ENCODE measurements at regions not wholly inside any gene's neighbourhood (a gene's known extent, or its start where the extent isn't known, plus 50 kb on each side); places are given as distances from the start of the nearest gene placed in this dataset.

DNA sequence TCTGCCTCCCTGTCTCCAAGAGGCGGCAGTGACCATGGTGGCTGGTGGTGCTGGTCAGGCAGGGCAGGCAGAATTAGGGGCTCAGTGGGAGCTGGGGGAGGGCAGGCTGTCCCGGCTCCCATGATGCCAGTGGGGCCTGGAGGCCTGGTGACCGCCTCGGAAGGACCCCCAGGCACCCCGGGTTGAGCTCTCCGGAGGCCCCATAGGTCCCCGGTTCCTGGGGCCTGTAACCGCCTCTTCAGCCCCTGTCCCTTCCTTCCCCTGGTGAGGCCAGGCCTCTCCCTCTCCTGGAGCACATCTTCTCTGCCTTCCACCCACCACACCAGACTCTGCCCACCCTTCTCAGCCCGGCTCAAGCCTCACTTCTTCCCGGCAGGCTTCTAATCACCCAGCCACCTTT is 117.7 kb upstream of the GSC start:
- no peak for DNase-seq (ENCODE audit: low read depth in 2 of 2)

DNA sequence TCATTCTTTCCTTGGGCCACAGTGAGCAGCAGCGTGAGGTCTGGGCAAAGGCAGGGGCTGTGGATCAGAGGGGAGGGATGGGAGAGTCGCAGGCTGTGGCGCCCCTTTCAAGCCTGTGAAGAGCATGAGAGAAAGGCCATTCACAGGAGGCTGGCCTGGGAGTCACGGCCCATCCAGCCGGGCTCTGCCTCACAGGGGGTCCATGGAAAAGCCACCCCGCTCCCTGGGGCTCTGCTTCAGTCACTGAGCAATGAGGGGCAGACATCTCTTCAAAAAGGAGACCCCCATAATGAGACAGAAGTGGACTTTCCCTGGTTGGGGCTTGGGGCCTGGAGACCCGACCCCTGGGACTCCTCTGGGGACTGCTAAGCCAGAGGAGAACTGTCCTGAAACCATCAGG is 117.0 kb upstream of the GSC start:
- no peak for DNase-seq (ENCODE audit: low read depth in 2 of 2)

DNA sequence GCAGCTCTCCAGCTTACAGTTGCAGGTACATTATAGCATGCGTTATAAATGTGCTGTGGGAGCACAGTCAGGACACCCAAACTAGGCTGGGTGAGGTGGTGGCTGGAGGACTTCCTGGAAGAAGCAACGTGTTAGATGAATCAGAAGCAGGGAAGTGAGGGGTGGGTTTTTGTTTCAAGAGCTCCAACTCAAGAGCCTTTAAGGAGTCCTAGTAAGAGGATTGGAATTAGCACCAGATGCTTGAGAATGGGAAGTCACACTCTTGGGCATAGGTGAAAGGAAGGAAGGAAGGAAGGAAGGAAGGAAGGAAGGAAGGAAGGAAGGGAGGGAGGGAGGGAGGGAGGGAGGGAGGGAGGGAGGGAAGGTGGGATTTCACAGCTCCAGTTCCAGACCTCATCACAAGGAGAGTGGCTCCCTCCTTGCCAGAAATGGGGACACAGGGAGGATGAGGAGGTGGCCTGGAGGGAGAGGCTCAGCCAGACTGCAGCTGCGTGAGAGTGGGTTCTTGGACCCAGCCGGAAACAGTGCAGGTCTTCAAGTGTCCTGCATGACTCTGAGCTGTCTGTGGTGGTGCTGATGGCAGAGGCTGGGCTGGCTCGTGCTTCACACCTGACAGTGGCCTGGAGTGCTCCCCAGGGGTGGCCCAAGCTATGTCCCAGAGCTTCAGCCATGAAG is 115.7 kb upstream of the GSC start:
- no peak for DNase-seq (ENCODE audit: low read depth in 2 of 2)

DNA sequence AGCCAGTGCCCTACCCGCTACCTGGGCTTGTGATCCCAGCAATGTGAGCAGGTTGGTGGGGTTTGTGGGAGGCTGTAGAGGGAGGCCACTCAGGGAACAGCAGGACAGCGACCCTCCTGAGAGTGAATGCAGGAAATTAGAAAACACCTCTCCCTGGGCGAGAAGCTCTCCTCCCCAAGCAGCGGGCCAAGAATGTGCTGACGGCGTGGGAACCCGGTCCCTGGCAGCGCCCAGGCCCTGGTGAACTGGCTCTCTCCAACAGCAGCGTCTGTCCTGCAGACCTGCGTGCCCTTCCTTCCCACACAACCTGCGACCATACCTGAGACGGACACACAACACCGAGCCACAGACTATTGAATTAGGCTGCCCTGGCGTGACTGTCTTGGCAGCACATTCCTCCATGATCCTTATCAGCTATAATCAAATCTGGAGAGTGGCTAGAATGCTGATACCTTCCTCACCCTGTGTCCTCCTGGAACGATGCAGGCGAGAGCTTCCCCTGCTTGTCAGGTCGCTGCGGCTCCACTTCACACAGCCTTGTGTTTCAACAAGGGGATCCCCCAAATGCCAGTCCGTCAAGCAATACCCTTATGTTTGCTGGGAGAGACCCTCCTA is 114.8 kb upstream of the GSC start:
- DNase-seq (ENCODE audit: low read depth in 2 of 2), result no peak

DNA sequence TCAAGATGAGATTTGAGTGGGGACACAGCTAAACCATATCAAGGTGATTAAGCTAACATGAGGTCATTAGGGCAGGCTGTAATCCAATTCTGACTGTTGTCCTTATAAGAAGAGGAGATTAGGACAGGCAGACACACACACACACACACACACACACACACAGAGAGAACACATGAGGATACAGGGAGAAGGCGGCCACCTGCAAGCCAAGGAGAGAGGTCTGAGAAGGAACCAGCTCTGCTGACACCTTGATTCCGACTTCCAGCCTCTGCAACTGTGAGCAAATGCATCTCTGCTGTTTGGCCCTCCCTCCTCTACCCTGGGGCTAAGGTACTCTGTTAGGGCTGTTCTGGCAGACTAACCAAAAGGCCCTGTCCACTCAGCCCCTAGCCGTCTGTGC is 112.5 kb upstream of the GSC start:
- DNase-seq (ENCODE audit: low read depth in 2 of 2), result no peak

DNA sequence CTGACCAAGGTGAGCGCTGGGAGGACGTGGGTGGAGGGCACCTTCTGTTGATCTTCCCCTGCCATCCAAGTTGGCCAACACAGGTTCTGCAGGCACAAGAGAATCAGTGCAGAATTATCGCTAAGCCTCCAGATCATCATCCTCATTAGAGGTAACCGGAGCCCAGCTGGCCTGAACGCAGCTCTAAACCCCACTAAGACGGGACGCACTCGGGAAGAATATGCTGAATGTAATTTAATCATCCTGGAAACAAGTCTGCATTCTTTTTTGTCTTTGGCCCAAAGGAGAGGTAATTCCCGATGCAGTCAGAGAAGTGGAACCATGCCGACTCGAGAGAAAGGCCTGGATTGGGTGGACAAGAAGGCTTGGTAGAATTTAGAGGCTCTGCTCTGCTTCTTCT is 111.0 kb upstream of the GSC start:
- DNase-seq (ENCODE audit: low read depth in 2 of 2), result no peak

DNA sequence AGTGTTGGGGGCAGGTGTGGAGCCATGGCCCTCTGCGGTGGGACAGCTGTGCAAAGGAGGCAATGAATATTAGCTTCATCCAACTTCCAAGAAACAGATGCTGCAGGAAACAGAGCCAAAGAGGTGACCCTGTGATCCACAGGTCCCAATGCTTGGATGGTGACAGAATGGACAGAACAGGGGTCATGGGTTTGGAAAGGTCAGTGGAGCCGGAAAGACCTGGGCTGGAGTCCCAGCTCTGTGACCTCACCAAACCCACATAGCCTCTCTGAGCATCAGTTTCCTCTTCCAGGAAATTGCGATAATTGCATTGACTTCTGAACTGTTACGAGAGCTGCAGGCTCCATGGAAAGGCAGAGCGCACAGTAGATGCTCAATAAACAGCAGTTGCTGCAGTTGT is 110.2 kb upstream of the GSC start:
- DNase-seq (ENCODE audit: low read depth in 2 of 2), result no peak

DNA sequence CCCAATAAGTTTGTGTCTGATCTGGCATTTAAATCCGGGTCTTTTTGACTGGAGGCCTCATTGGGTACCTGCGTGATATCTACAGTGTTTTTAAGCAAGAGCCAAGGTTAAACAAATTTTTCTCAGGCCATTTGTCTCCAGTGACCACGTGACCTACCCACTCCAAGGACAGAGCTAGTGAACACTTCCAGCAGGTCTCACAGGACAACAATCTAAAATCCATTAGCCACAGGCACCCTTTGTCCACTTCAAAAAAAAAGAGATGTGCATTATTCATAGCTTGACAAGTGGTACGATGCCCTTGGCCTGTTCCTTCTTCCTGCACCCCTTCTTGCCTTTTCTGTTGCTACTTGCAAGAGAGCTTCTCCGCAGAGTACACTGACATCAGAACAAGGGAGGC is 109.6 kb upstream of the GSC start:
- no peak for DNase-seq (ENCODE audit: low read depth in 2 of 2)

DNA sequence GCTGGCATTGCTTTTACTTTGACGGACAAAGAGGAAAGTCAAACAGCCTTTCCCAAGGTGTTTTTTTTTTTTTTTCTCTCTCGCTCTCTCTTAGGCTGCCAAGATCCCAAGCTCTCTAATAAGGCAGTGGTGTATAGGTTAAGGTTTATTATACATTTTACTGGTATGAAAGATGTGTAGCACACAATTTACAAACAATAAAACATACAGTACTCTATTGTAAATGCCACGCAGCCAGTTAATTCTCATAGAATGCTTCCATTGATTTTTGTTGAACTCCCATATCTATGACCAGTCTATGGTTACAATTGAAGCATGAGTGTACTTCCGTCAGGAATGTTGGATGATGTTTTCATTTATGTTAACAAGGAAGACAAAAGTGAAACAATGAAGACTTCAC is 106.4 kb upstream of the GSC start:
- no peak for DNase-seq (ENCODE audit: low read depth in 2 of 2)

DNA sequence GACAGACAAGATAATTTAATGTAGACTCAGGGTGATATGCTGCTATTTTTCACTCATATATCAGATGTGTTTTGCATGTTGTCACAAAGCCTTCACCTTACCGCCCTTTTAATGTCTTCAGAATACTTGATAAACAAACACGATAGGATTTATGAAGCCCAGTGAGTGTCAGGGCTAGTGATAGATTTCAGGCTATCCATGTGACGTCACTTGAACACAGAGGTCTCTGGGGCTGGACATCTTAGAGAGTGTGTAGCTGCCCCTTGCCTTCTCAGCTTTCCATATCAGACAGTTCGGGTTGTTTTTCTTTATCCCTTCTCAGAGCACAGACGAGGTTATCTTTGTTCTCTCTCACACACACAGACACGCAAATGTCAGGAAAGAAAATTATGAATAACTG is 105.3 kb upstream of the GSC start:
- DNase-seq (ENCODE audit: low read depth in 2 of 2), result no peak

DNA sequence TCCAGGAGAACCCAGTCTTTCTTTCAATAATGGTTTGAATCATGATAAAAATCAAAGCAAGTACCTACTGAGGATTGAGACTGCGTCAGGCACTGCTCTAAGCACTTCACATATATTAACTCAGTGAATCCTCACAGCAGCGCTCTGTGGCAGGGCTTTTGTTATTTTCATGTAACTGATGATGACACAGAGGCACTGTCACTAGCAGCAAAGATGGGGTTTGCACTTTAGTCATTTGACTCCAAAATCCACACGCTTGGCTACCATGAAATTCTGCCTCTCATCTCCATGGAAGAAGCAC is 98.8 kb upstream of the GSC start:
- no peak for DNase-seq (ENCODE audit: low read depth in 2 of 2)

DNA sequence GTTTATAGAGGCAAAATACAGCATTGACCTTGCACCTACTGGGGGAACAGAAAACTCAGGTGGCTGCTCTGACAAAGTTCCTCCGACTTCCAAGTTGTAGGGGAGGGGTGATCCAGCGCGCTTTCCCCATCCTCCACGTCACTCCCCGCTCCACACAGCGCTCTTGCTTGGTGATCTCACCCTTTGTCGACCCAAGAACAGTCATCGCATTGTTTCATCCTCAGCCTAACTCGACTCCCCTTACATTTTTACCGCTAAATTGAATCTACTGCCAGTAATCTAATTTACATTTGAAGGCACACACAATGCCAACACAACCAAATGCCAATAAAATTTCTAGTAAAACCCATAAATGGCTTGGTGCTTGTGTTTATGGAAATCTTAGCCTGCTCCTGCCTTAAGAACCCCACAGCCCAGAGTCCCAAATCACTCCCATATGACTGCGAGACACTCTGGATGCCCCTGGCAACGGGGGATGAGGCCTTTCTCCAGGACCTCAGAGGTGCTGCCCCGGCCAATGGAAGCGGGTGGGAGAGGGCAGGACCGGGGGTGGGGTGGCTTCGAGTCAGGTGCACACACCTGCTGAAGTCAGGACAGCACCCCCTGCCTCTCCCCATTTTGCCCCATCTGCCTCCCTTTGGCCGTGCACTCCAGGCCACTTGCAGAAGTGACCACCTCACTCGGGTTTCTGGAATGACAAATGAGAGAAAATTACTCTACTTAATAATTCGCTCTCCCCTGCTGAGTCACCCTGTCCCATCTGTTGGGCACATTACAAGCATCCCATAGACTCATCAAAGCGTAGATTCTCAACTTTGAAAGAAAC is 98.2 kb upstream of the GSC start:
- no peak for DNase-seq (ENCODE audit: low read depth in 2 of 2)

DNA sequence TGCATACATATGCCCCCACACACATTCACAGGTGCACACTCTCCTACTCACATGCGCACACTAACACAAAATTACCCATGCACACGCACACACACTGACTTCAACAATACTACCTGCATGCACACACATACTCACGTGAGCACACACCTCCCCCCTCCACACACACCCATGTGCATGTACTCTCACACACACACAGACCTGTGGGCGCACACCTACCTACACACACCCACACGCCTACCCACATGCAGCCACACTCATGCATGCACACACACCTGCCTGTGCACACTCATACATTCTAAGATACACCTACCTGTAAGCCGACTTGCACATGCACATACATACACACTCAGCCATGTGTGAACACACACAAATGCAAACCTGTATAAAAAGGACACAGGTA is 97.3 kb upstream of the GSC start:
- DNase-seq (ENCODE audit: low read depth in 2 of 2), result no peak

- DNase-seq (ENCODE audit: low read depth in 2 of 2), result no peak
Measured at GRCh38 chr14:94864387-94865195, 94.7 kb upstream of the GSC start.

DNA sequence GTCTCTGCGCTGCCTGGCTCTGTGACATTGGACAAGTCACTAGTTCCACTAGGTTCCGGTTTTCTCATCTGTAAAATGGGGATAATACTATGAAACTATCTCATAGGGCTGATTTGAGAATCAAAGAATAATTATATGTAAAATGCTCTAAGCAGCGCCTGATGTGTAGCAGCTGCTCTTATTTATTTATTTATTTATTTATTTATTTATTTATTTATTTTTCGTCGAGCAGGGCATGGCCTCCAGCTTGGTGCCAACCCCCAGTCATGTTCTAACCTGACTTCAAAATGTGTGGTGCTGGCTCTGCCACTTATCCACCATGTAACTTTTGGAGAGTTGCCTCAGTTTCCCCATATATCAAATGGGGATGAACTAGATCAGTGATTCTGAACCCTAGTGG is 93.5 kb upstream of the GSC start:
- no peak for DNase-seq (ENCODE audit: low read depth in 2 of 2)

DNA sequence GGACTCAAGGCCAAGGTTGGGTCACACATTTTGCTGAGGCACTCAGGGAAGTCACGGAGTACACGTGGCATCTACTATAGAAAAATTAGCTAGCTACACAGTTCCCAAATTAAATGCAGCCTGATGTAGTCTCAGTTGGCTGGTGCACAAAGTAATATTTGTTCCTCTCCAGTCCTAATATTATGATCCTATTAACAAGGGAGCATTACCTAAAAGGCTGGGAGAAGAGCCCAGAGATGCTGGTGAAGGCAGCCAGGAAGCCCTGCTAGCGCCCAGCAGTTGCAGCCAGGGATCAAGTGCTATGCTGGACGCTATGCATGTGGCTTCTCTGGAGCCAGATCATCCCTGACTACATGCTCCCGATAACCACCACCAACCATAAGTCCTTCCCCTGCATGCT is 88.0 kb upstream of the GSC start:
- DNase-seq (ENCODE audit: low read depth in 2 of 2), result no peak

DNA sequence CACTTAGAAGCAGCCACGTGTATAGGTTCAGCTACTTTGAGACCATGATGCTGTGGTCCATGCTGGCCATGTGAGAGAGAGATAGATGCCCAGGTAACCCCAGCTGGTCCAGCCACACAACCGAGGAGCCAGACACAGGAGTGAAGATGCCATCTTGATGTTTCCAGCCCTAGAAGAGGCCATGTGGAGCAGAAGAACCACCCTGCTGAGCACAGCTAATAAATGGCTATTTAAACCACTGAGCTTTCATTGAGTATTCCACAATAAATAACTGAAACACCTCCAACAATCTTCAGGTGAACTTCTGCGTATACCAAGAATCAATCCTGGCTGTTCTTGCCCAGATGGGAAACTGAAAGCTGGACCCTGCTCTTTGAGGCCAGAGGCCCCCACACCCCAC is 84.0 kb upstream of the GSC start:
- no peak for DNase-seq (ENCODE audit: low read depth in 2 of 2)

DNA sequence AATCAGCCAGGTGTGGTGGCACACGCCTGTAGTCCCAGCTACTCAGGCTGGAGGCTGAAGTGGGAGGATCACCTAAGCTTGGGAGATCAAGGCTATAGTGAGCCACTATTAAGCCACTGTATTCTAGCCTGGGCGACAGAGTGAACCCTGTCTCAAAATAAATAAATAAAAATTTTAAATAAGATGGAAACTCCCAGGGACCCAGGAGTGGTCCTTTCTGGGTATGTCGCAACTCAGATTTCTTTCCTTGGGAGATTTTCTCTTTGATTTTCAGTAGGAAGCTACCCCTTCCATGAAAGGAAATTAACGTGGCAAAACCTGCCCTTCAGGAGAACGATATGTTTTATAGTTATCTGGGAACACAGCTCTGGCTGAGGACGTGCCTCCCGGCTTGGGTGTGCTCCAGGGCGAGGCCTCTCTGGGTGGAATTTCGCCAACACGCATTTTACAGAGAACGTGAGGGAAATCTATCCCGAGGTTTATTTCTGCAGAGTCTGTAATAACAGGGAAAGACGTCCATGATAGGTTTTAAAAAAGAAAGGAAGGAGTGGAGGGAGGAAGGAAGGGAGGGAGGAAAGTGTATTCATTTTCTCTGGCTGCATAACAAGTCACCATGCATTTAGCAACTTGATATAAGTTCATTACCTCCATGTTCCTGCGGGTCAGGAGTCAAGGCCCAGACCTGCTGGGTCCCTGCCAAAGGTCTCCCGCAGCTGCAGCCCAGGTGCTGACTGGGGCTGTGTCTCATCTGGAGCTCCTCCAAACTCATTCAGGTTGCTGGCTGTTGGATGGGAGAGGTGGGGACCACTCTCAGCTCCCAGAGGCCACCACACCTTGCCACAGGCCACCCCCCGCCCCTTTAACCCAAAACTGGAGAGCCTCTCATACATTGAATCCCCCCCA is 80.6 kb upstream of the GSC start:
- no peak for DNase-seq (ENCODE audit: low read depth in 2 of 2)

DNA sequence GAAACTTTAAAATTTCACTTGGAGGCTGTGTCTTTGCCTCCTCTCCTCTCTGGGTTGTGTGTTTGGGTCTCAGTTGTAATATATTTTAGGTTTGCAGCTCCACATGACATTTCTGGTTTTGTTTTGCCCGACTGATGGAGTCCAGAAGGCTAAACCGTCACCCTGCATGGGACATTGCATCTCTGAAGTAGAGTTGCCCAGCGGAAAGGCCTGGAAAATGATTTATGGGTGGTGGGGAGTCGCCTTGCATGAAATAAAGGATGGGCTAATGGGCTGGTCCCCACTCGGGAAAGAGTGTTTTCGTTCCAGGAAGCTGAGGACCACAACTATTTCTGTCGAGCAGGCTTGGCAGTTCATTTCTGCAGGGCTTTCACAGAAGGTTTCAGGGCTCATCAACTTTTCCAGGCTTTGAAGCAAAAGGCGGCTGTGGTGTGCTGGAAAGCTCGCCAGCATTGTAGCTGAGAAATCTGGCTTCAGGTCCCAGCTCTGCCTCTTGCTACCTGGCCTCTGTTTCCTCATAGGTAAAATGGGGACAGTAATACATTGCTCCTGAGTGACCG is 74.8 kb upstream of the GSC start:
- DNase-seq (ENCODE audit: low read depth in 2 of 2), result no peak

- no peak for DNase-seq (ENCODE audit: low read depth in 2 of 2)
Measured at GRCh38 chr14:94840467-94840866, 70.6 kb upstream of the GSC start.

GRCh38 chr14:94839348-94839747 is 69.4 kb upstream of the GSC start:
- DNase-seq (ENCODE audit: low read depth in 2 of 2), result no peak
